ENCODE measurements at regions not wholly inside any gene's neighbourhood (a gene's known extent, or its start where the extent isn't known, plus 50 kb on each side); places are given as distances from the start of the nearest gene placed in this dataset.

- no peak for TF ChIP-seq CTCF (conservative IDR thresholded peaks at IDR 0.05 in 1 of 2, IDR thresholded peaks at IDR 0.05 in 1 of 2; ENCODE audit: low read depth in 1 of 2, low read length in 2 of 2)
- no peak for TF ChIP-seq EZH2 (IDR thresholded peaks at IDR 0.05; ENCODE audit: low read length, missing control alignments)
These were observed 211.0 kb upstream of the KLF14 start for GRCh38 chr7:130944997-130945396.
